ENCODE measurements at regions not wholly inside any gene's neighbourhood (a gene's known extent, or its start where the extent isn't known, plus 50 kb on each side); places are given as distances from the start of the nearest gene placed in this dataset.
"Not testable (repeated sequence)": the region's sequence is repeated elsewhere in the genome, so short reads cannot be mapped to it uniquely, and the experiment has no call there.

GRCh38 chr5:163569284-163569683, 63.9 kb downstream of the MAT2B start:
- peak; percentile 12 for DNase-seq (ENCODE audit: low read depth)

GRCh38 chr5:163571744-163572143, 66.3 kb downstream of the MAT2B start:
- DNase-seq (ENCODE audit: low read depth) = peak; percentile 89

- no peak for DNase-seq (ENCODE audit: low read depth)
Measured at GRCh38 chr5:163574472-163575440, 69.3 kb downstream of the MAT2B start.

- no peak for DNase-seq (ENCODE audit: low read depth)
Measured at GRCh38 chr5:163578652-163579051, 73.2 kb downstream of the MAT2B start.

- no peak for DNase-seq (ENCODE audit: low read depth)
Measured at GRCh38 chr5:163579729-163580128, 74.3 kb downstream of the MAT2B start.

- DNase-seq (ENCODE audit: low read depth) = no peak
Measured at GRCh38 chr5:163580516-163580915, 75.1 kb downstream of the MAT2B start.

GRCh38 chr5:163583491-163584153, 78.2 kb downstream of the MAT2B start:
- not testable (repeated sequence) for DNase-seq (ENCODE audit: low read depth)

GRCh38 chr5:163585206-163585605, 79.8 kb downstream of the MAT2B start:
- DNase-seq (ENCODE audit: low read depth) = no peak

- no peak for DNase-seq (ENCODE audit: low read depth)
Measured at GRCh38 chr5:163586531-163586956, 81.1 kb downstream of the MAT2B start.

GRCh38 chr5:163594951-163595350, 89.5 kb downstream of the MAT2B start:
- DNase-seq (ENCODE audit: low read depth) = no peak

- no peak for DNase-seq (ENCODE audit: low read depth)
Measured at GRCh38 chr5:163595932-163596607, 90.7 kb downstream of the MAT2B start.

GRCh38 chr5:163596608-163597315, 91.3 kb downstream of the MAT2B start:
- DNase-seq (ENCODE audit: low read depth) = no peak

GRCh38 chr5:163604013-163604412, 98.6 kb downstream of the MAT2B start:
- DNase-seq (ENCODE audit: low read depth) = no peak

- DNase-seq (ENCODE audit: low read depth) = no peak
Measured at GRCh38 chr5:163607256-163607655, 101.8 kb downstream of the MAT2B start.

GRCh38 chr5:163608621-163609020, 103.2 kb downstream of the MAT2B start:
- DNase-seq (ENCODE audit: low read depth) = no peak

- DNase-seq (ENCODE audit: low read depth) = no peak
Measured at GRCh38 chr5:163609910-163610309, 104.5 kb downstream of the MAT2B start.

- no peak for DNase-seq (ENCODE audit: low read depth)
Measured at GRCh38 chr5:163612358-163613149, 107.1 kb downstream of the MAT2B start.

- DNase-seq (ENCODE audit: low read depth) = no peak
Measured at GRCh38 chr5:163613150-163613442, 107.7 kb downstream of the MAT2B start.

- DNase-seq (ENCODE audit: low read depth) = no peak
Measured at GRCh38 chr5:163614787-163615186, 109.4 kb downstream of the MAT2B start.

GRCh38 chr5:163619273-163619934, 114.0 kb downstream of the MAT2B start:
- no peak for DNase-seq (ENCODE audit: low read depth)

Data from myocyte (in vitro differentiated cells).